Daoy (cell line): ENCODE measurements at regions not wholly inside any gene's neighbourhood (a gene's known extent, or its start where the extent isn't known, plus 50 kb on each side); places are given as distances from the start of the nearest gene placed in this dataset.

Experiments
- DNase-seq: peaks from one replicate; pipeline ENCODE4 v3.0.0-alpha.2; 2015; ENCODE audit warnings: low read depth

DNA sequence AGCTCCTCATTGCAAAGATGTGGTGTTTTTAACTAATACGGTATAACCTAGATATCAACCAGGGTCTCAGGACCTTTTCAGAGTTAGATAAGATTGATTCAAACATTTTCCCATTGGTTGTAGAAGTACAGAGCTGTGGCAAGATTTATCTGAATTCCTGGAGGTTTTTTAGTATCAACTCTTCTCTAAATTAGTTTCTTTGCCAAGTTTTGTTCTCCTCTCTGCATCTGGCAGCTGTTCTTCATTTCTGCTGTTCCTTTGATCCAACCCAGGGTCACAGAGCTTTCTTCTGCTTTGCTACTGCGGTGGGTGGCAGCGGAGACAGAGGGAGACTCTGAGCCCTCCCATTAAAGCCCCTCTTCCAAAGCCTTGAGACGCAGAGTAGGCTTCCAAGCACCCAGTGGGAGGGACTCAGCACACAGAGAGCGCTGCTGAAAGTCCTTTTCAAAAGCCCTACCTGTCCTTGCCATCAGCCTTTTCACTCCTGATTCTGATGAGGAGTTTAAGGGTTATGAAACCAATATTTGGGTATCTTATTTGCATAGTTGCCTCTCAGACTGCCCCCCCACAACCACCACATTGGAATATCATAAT is 146.3 kb upstream of the EEPD1 start:
- DNase-seq = no peak

DNA sequence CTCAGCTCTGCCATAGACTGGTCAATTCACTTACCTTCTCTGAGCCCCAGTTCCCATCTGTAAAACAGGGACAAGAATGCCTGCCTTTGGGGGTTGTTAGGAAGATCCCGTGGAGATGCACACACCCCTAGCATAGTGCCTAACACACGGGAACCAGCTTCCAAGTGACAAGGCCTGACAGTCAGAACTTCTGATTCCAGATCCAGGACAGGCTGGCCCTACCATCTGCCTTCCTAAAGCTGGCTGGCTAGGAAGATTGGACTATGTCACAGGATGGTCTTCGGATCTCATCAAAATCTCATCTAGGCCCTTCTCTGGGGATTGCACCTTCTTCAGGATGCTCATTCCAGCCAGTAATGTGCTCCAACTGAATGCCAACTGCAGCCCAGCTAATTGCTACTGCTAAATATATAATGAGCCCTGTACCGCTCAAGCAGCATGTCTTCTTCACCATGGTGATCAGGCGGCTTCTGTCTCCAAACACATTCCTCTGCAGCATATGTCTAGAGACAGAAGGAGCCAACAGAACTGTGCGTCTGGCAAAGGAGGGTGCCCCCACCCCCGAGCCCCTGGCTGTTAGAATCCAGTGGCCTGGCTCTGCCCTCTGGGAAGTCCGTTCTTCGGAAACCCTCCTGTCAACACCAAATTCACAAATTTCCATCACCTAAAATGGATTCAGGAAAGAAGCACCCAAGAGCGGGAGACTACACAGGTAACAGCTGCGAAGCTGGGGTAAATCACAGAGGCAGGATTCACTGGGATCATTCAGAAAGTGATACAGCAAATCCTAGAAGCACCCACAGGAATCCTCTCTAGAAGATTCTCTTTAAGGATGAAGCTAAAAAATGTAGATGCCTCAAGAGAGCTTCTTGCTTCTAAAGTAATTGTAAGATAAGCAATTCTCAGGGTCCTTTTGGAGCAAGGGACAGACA is 142.1 kb upstream of the EEPD1 start:
- DNase-seq = no peak

DNA sequence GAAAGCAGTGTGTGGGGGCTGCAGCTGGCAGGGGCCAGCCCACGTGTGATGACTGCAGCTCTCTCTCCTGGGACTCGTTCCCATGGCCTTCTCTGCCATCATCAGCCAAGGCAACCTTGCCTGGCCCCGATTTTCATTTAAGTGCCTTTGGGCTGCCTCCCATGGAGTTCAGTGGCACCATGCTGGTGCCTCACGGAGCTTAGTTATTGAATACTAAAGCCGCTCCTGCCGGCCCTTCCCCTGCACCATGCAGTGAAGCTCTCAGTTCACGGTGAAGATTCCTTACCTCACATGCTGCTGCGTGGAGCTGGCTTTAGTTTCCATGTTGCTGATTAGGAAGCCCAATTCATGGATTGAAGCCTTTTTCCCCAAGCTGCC is 141.5 kb upstream of the EEPD1 start:
- no peak for DNase-seq

DNA sequence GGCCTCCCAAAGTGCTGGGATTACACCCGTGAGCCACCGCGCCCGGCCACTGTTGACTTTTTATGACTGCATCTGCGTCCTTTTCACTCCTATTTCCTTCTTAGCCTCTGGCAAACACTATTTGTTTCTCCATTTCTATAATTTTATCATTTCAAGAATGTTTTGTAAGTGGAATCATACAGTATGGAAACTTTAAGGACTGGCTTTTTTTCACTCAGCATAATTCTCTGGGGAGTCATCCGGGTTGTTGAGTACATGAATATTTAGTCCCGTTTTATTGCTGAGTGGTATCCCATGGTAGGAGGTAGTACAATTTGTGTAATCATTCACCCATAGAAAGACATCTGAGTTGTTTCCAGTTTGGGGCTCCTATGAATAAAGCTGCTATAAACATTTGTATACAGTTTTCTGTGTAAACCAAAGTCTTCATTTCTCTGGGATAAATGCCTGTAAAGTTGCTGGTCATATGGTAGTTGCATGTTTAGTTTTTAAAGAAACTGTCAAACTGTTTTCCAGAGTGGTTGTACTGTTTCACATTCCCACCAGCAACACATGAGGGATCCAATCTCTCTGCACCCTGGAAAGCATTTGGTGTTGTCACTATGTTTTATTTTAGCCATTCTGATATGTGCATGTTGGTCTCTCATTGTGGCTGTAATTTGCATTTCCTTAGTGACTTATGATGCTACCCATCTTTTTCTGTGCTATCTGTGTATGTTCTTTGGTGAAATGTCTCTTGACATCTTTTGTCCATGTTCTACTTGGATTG is 139.6 kb upstream of the EEPD1 start:
- DNase-seq = no peak

DNA sequence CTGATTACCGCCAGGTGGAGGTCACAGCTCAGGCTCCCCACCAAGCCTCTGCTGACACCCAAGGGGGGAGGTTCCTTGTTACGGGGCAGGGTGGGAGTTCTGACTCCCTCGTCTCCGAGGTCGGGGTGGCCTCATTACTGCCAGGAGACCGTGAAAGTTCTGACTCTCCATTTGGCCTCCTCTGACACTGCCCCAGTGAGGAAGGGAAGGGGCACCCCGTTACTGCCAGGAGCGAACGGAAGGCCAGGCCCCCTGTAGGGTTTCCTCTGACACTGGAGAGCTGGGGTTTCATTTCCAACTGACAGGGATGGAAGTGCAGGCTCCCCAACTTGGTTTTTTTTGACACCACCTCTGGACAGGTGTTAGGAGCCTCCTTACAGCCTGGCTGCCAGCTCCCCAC is 138.1 kb upstream of the EEPD1 start:
- DNase-seq = no peak

DNA sequence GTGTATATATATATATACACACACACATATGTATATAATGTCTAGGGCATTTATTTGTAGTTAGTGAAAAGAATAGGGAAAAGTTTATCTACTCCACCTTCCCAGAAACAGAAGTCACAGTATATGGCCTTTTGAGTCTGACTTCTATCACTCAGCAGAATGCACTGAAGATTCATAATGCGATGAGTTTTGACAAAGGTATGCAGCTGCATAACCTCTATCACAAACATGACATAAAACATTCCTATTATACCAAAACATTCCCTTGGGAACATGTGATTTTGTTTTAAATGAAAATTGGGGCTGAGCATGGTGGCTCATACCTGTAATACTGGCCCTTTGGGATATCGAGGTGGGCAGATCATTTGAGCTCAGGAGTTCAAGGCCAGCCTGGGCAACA is 137.3 kb upstream of the EEPD1 start:
- no peak for DNase-seq

DNA sequence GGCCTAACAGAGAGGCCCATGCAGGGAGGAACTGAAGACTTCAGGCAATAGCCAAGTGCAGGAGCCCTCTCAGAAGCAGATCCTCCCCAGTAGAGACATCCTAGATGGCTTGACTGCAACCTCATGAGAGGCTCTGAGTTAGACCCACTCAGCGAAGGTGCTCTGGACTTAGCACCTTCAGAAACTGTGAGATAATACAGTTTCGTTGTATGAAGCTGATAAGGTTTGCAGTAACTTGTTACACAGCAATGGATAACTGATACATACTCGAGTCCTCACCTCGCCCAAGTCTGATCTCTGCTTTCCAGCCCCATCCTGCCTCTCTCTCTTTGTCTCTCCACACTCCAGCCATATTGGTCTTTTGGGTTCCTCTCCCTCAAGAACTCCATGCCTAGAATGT is 136.4 kb upstream of the EEPD1 start:
- no peak for DNase-seq

DNA sequence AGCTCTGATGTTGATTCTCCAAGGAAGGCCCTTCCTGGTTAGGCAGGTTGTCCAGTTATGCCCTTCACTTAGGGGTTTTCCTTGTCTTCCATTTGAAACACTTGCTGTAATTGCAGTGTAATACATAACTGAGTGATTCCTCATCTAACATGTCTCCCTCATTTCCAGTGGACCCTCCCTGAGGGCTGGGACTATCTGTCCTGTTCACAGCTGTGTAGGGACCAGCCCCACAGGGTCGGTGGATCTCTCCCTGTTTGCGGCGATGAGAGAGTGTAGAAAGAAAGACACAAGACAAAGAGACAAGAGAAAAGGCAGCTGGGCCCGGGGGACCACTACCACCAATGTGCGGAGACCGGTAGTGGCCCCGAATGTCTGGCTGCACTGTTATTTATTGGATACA is 135.9 kb upstream of the EEPD1 start:
- no peak for DNase-seq

DNA sequence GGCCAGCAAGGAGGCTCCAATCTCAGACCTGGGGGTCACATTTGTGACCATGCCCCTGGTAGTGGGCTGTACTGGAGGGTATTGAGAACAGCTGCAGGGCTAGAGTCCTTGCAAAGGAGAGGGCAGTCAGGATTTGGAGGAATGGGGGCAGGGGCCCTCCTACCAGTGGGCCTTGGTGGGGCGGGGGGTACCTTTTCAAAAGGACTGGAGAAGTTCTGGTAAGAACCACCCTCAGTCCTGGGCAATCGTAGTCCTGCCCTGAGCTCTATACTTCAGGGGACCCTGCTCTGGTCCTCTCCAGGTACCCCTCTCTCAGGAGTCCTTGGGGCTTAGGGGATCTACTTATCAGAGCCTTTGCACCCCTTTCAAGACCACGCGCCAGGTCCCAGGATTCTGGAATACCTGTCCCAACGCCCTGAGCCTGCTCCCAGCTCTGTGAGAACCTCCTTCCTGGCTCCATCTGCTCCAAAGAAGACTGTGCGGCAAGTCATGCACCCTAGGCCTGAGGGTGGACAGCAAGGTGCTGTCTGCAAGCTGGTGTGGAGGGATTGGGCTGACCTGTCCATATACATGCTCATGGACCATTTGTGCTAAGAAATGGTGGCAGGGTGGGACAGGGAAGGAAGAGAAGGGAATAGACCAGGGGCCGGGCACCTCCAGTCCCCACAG is 134.1 kb upstream of the EEPD1 start:
- DNase-seq = no peak

DNA sequence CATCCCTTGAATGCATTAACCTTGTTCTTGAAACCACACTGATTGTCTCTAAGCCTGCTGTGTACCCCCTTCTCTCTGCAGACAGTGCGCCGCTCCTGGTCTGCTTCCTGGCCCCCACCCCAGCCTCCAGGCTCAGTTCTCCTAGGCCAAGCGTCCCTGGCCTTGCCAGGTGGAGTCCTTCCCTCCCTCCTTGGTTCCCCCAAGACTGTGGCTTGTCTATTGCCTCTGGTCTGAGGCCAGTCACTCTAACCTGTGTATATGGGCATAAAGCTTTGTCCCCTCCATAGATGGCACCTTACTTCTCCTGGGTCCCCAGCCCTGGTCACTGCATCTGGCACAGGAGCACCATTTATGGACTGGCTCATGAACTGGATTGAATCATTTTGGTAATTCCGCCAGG is 133.5 kb upstream of the EEPD1 start:
- no peak for DNase-seq

DNA sequence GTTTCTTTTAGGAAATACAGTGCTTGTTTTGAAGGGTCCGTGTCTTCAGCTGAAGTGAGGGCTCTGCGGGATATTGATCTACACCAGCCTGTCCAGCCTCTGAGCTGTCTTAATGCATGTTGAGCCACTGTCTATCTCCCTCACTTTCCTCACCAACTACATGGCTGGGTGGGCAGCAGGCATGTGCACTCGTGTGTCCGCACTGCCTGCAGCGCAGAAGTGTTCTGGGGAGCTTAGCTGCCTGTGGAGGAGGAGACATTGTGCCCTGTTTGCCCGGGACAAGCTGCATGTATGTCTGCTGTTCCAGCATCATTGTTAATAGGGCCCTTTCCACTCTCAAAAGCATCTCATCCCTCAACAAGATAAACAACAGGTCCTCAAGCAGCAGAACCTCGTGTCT is 133.1 kb upstream of the EEPD1 start:
- no peak for DNase-seq

DNA sequence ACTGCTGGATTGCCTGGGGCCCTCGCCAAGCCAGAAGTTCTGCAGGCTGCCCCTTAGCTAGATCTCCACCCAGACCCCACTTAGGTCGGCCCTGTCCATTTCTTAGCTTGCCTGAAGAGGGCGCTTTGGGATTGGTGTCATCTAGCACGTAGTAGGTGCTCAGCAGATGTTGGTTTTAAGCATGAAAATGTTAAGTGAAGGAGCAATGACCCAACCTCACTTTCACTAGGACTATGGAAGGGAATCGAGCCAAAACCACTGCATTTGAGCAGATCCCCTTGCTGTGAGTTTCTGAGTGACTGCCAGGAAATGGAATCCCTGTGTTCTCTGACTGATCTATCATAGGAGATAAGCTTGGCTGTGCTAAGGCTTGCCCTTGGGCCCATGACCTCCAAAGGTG is 131.7 kb upstream of the EEPD1 start:
- peak; percentile 29 for DNase-seq

DNA sequence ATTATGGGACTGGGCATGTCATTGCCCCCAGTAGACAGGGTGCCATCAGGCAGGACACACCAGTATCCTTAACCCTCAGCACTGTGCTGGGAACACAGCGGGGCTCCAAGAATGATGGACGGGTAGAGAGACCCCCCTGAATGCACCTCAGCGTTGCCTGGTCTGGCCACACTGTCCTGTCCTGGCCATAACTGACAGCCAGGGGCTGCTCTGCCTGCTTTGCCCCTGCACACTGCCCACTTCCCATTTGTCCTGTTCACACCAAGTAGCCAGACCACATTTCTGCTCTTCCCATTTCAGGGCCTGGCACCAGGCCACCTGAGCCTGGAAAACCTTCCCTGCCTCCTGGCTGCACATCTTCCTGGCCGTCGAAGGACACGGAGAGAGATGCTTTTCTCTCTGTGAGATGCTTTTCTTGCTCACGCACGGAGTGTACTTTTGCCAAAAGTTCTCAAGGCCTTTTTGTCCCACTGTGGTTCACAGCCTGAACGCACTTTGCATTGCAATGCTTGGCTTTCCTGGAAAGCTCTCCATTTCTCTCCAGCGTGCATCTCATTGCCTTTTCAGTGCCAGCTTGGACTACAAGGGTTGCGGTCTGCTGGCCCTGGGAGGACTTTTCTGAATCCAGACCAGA is 131.0 kb upstream of the EEPD1 start:
- DNase-seq = no peak

DNA sequence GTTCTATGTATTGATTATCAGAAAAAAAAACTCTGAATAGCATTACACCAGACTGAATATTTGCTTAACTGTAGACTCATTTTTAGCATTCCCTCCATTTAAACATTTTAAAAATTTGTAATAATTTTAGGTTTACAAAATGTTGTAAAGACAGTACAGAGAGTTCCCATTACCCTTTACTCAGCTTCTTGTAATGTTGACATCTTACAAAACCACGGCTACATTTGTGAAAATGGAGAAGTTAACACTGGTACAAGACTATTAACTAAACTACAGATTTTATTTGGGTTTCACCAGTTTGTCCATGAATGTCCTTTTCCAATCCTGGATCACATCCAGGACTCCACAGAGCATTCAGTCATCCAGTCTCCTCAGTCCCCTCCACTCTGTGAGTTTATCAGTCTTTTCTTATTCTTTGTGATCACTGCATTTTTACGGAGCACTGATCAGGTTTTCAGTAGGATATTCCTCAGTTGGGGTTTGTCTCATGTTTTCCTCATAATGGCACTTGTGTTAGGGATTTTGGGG is 130.0 kb upstream of the EEPD1 start:
- no peak for DNase-seq

DNA sequence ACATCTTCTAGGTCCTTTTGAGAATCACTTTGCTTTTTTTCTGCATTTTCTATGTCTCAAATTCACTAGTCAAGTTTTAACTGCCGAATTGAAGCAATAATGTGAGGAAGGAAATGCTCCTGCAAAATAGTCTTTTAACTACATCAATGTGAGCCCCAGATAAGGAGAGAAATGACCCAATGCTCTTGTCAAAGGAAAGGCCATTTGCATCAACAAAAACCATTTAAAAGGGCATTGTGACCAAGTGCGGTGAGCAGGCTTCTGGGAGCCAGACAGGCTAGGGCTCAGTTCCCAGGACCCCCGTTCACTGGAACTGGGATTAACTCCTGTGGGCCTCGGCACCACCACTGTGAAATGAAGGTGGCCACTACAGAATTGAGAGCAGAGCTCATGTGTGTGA is 127.9 kb upstream of the EEPD1 start:
- no peak for DNase-seq

DNA sequence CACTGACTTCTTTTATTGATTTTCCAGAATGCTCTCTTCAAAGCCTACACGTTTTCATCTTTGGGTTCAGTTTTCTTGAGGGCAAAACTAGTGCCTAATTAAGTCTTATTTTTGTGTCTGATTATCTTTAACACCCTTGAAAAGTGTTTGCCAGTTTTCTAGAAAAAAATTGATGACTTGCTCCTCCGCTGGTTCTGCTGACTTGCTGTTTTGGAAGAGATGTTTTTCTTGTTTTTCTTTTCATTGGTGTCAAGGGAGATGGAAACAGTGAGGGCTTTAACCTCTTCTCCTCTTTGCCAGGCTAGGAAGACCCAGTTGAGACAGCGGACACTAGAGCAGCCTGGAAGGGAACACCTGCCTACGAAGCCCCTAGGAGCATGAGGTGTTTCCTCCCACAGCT is 123.7 kb upstream of the EEPD1 start:
- DNase-seq = no peak

DNA sequence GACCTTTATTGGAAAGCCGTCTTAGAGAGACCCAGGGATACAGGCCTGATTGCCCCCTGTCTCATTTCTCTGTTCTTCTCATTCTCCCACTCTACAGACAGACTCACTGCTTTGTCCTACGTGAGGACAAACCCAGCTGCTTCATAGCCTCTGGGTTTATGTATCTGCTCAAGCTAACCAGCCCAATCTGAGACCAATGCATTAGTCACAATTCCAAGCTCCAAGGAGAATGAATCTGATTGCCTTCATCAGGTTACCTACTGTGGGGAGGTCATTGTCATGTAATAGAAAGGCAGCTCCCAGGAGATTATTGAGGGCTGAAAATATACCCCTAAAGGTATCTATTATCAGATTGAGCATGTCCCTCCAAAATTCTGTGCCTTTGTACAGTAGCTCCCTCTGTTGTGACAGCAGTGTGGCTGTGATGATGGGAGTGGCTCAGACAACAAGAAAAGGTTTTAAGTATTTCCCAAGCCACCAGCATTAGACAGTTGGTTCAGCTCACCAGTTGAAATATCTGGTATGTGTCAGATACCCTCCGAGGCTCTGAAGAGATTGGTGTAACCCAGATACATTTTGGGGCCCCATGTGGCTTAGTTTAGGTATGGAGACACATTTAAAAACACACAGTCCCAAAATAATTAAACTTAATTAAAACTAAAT is 123.1 kb upstream of the EEPD1 start:
- DNase-seq = no peak

DNA sequence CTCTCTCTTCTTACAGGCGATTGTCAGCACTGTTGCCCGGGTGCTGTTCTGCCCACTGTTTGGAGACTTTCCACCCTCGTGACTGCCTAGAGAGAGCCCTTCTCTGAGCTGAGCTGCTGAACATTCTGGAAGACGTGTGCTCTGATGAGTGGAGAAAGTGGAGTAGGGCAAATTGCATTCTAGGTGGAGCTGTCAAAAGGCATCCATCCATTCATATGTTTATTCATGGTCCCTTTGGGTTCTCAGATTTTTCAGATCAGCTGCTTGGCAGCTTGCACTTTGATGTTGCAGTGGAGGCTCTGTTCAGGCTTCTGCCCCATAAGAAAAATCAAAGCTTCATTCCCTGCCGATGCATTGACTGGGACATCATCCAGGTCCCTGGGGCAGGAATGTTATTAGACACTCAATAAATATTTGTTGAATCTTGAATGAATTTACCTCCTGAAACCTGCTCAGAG is 120.7 kb upstream of the EEPD1 start:
- no peak for DNase-seq

DNA sequence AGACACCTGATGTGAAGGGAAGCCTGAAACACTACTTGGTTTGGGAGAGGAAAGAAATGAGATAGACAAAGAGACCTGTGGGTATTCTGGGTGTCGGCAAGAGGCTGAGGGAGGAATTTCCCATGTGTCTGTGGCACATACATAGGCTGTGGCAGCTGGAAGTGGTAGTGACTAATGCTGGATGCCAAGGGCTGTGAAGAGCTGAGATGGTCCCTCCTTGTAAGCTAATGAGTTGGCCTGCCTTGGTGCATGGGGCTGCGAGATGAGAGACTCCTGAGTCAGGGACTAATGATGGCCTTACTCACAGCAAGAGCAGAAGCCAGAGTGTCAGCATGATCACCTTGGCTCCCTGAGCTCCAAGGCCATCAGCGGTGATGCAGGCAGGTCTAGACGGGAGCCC is 119.0 kb upstream of the EEPD1 start:
- DNase-seq = peak; percentile 87

DNA sequence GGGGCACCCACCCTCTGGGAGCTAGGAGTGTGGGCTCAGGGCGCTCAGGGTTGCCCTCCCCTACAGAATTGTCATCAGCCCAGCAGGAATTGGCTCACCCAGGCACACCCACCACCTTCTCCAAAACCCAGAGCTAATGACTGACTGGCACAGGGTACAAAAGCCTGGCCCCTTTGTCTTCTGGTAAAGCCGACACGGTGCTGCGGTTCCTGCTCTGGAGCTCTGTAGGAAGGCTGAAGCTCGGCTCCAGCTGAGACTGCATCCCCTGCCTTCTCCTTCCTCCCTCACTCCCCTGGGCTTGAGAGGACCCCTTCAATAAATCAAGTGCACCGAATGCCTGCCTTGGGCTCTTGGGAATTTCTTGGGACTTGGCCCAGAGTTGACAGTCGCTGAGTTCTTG is 117.9 kb upstream of the EEPD1 start:
- DNase-seq = no peak

DNA sequence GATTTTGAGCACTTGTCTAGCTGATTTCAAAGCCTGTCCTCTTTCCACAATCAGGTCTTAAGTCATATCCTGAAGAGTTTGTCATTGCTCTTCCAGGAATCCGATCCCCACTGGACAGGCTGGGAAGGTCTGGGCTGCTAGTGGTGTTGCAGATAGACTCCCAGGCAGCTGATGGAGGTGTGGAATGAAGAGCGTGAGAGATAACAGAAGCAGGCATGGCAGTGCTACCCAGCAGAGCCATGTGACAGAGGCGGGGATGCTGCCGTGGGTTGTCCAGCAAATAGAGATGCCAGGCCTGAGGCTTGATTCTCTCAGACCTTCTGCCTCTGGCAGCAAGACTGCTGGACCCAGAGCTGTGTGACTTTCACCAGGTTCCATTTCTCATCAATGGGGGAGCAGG is 116.5 kb upstream of the EEPD1 start:
- peak; percentile 39 for DNase-seq
